NCI-H510A treated with DMSO at 0.1 percent for 48 hours (cell line): ENCODE measurements at regions not wholly inside any gene's neighbourhood (a gene's known extent, or its start where the extent isn't known, plus 50 kb on each side); places are given as distances from the start of the nearest gene placed in this dataset.
"Not testable (repeated sequence)": the region's sequence is repeated elsewhere in the genome, so short reads cannot be mapped to it uniquely, and the experiment has no call there.

ENCODE experiments used
- DNase-seq: peaks from one replicate; lab custom pipeline; 2025; lab: John Stamatoyannopoulos, UW

DNA sequence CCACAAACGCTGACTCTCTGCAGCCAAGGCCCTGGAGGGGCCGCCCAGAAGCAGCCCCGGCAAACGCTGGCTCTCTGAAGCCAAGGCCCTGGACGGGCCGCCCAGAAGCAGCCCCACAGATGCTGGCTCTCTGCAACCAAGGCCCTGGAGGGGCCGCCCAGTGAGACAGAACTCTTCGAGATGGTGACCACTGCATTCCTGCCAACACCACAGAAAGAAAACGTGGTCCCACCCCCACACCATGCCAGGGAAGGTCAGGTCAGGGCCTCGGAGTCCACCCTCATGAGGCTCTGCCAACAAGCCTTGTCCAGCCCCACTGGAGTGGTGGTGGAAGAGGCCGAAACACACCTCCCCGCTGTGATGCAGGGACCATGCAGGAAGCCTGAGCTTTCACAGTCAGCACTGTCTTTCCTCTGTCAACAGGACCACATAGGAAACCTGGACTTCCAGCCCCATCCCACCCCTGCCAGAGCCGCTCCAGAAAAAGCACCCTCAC, 97.5 kb downstream of the DLL1 start:
- no peak for DNase-seq

DNA sequence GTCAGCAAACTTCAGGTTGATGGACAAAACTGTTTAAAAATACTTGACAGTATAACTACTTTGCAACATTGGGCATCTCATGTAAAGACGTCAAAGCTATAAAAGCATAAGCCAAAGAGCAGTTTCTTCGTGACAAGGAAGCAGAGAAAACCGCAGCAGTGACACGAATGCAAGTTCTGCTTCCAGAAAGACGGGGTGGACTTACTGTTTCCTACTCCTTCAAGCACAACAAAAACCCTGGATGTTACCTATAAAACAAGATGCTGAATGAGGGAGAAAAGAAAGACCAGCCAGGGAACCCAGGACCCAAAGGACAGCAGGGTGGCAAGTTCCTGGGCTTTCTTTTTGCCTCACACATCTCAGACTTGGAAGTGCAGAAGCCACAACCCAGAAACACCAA, 98.0 kb downstream of the DLL1 start:
- no peak for DNase-seq

DNA sequence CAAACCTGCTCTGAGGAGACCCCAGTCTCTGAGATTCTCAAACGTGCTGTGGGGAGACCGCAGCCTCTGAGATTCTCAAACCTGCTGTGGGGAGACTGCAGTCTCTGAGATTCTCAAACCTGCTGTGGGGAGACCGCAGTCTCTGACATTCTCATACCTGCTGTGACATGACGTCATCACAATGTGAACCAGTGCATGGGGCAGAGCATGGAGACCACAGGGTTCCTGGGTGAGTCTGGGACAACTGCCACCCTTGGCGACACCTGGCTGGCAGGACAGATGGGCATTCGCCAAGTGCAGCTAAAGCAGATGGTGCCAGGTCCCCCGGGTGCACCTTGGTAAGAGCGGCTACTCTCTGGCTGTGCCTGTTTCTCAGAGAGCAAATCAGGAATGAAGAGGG, 98.8 kb downstream of the DLL1 start:
- DNase-seq, result not testable (repeated sequence)

DNA sequence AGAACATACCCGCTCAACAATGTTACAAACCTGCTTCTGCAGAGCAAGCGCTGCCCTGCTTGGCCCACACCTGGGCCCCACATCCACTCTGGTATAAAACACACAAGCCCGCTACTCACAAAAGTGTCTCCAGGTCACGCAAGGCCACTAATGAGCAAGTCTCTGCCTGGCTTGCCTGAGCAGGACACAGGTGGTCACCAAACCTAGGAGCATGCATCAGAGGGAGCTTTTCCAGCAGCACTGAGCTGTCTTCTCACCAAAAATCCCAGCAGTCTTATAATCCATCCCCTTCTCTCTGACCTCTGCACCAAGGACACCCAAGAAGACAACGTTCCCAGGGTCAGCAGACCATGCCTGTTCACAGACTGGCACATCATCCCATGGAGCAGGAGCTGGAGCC, 100.8 kb downstream of the DLL1 start:
- DNase-seq, result no peak

DNA sequence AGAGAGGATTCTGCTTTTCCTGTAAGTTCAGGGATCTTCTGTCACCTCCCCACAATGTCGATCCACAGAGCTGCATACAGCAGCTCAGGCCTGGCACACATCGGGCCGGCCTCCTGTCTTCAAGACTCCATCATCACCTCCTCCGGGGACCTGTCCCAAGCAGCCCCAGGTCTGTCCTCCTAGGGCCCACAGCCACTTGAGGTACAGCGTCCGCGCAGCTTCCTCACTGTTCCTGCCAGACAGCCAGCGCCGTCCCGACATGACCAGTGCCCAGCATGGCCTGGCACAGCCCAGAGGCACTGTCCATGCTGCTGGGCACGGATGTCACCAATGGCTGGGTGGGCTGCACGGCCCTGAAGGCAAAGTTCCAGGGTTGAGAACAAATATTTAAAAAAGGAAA, 101.6 kb downstream of the DLL1 start:
- DNase-seq, result no peak

DNA sequence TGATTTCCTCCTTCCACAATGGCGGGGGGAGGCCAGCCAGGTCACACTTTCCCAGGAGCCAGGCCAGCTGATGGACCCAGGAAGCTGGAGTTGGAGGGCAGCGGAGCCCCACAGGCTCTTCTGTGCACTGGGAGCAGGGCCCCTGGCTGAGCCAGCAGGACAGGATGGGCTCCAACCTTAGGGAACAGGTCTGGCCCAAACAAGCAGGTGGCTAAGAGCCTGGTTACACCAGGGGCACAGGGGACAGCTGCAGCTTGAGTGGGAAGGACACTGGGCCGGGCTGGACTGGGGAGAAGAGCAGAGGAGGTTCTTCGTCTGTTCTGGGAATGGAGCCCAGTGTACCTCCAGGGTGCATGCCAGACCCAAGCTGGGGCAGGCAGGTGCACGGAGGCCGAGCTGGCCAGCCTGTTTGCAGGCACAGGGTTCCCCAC, 102.3 kb downstream of the DLL1 start:
- DNase-seq, result no peak

DNA sequence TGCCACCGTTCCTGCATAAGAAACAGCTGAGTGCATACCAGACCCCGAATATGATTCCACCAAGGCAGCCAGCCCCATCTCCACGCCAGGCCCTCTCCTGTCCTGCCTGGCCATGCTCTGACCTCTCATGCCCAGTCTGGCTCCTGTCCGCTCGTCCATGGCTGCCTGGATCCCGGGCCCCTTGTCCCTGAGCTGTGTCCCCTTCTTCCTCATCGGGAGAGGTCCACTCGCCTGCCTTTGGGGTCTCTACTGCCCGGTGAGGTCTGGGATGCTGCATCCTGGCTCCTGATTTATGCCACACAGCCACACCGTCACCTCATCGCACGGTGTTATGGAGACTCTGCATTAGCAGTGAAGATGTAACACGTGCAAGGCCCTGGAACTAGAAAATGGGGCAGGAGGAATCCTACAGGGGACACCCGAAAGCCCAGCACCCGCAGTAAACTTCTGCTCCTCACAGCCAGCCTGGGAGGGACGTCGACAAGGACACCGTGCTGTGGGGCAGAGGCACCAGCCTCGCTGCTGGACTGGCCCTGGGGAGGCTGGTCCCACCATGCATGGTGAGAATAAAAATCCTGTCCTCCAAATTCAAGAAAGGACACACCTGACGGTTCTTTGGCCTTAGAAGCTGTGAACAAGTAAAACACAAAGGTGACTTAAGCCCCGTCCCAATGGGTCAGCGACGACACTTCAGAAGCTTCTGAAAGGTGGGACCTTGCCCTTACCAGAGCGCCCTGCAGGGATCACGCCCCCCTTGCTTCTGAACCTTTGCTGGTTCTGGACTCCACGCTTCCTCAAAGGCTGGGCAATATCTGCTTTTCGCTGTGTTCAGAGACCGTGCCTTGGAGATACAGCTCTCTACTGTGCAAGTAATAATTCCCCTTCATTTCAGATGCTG, 103.0 kb downstream of the DLL1 start:
- no peak for DNase-seq

DNA sequence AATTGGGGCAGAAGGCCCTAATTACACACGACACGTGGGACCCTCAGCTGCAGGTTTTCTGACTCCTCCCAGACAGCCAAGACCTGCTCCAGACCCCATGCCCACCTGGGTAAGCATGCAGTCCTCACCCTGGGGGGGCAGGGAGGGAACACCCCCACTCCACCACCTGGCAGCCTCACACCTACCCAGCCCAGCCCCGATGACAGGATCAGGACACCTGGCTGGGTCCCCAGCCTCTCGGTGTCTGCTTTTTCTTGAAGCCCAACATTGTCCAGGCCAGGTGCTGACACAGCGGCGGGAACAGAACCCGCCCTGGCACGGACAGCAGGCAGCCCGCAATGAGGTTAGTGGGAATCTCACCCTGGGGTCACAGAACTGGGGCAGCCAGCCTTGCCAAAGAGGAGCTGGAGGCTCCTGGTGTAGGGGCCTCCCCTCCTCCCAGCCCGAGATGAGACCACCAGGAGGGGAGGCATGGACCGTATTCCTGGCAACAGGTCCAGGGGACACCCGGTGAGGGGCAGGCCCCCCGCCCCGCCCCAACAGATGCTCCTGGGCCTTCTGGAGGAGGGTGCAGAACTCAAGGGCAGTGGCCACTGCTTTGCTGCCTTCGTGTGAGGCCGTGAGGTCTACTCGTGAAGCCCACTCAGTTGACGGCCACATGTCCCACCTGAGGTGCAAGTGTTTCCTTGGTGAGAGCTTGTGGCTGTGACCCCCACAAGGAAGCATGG, 103.8 kb downstream of the DLL1 start:
- no peak for DNase-seq

DNA sequence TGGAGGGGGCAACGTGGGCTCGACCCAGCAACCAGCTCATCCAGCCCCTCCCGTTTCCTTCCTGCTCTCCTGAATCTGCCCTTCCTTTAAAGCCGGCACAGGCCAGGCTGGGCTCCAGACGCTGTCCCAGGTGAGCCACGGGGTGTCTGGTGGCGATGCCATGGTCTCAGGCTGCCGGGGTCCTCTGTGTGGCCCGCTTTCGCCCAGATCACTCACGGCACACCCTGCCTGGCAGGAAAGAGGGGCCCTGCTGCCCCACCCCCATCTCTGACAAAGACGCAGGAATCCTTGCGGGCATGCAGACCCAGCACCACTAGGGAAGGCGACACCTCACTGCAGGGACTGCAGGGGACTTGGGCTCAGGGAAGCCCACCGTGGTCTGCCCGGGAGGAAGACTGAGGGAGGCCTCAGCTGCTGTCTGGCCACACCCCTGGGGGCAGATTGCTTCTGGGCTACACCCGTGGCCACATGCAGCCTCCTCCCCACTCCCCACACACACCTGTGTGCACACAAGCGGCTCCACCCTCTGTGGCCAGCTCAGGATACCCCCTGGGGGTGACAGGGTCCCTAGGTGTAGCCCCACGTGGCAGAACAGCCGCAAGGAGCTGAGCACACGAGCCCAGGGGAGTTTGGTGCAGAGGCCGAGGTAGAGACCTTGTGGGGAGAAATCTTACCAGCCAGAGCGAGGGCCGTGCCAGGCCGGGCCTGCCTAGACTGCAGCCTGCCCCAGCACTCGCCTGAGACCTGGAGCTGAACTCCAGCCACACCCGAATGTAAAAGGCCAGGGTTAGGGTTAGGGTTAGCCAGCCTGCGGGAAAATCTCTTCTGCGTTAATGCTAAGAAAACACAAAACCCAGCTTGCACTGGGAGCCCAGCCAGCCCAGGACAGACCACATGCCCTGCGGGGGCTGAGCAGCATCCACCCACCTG, 104.6 kb downstream of the DLL1 start:
- no peak for DNase-seq

DNA sequence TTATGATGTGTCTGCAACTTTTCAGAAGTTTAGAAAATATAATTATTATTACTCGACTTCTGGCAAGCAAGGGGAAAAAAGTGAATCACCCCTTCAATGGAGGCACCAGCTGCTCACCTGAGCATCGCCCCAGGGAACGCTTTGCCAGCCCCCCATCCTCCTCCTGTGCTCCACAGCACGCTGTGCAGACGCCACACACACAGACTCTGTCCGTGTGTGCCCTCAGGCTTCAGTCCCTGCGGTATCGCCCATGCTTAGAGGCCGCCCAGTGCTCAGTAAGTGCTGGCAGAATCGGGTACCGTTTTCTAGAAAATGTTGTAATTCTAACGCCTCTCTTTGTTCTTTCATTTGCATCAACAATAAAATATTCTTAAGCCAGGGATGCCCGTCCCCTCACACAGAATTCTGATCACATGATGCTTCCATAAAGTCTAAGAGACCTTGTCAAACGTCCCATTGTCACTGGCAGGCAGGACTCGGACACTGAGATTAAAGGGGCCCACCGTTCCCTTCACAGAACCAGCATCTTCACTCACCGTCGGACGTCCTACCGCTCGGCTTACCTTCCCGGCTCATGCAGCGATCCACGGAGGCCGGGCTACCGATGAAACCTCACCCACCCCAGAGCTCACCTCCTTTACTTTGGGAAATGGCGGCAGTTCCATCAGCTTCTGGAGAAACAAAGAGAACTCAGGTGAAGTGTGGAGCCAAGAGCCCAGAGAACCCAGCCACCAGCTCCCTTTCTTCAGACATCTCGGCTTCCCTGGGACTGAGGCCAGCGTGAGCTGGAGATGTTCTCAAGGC, 105.5 kb downstream of the DLL1 start:
- no peak for DNase-seq

DNA sequence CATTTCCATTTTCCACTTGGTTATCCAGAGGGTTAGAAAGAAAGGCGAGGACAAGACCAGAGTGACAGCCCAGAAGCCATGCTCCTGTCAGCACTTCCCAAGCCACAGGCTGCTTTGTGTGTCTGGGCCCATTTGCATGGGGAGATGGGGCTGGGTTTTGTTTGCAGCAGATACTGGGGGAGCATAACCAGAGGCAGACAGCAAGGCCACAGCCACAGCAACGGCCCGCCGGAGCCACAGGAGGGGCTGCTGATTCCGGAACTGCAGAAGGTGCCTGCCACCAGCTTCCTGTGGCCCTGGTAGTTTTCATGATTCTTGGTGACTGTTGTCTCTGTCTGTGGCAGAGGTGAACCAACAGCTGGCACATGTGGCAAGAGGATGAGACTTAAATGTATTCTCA, 106.6 kb downstream of the DLL1 start:
- no peak for DNase-seq

DNA sequence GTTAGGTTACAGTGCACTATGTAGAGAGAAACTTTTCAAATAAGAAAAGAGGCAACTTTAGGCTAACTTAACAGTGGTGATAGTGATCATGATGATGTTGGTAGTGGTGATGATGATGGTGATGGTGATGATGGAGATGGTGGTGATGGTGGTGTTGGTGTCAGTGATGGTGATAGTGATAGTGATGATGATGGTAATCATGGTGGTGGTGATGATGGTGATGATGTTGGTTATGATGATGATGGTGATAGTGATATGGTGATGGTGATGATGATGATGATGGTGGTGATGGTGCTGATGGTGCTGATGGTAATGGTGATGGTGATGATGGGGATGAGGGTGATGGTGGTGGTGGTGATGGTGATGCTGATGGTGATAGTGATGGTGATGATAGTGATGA, 107.4 kb downstream of the DLL1 start:
- DNase-seq, result no peak

DNA sequence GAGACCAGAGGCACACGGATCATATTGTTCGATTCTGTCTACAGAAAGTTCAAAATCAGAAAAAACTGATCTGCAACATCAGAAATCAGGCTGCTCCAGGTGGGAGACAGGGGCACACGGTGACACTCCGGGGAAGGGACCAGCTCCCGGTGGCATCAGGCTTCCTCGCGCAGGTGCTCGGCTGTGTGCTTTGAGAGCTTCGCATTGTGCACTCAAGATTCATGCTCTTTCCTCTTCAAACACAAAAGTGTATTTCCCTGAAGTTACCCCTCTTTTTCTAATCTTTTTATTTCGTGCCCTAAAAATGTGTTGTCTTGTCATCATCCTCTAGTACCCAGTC, 108.1 kb downstream of the DLL1 start:
- DNase-seq, result no peak

DNA sequence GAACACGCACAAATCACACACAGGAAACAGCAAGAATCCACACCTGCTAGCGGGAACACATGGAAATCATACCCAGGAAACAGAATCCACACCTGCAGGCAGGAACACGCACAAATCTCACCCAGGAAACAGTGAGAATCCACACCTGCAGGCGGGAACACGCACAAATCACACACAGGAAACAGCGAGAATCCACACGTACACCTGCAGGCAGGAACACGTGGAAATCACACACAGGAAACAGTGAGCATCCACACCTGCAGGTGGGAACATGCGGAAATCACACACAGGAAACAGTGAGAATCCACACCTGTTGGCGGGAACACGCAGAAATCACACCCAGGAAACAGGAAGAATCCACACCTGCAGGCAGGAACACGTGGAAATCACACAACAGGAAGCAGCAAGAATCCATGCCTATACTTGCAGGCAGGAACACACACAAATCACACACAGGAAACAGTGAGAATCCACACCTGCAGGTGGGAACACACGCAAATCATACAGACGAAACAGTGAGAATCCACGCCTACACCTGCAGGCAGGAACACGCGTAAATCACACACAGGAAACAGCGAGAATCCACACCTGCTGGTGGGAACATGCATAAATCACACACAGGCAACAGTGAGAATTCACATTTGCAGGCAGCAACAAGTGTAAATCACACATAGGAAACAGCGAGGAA, 108.6 kb downstream of the DLL1 start:
- no peak for DNase-seq

DNA sequence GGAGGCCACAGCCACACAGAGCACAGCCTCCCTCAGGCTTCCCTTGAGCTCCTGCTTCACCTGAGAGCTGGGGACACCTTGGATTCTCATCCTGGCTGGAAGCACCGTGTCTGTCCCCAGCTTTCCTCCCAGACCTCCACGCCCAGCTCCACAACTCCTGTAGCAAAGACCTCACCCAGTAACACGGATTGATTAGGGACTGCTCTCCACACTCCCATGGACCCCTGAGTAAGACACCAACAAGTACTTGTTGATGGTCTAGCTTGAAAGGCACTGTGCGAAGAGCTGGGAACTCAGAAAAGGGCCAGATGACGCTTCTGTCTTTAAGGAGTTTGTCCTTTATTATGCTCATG, 109.6 kb downstream of the DLL1 start:
- no peak for DNase-seq

DNA sequence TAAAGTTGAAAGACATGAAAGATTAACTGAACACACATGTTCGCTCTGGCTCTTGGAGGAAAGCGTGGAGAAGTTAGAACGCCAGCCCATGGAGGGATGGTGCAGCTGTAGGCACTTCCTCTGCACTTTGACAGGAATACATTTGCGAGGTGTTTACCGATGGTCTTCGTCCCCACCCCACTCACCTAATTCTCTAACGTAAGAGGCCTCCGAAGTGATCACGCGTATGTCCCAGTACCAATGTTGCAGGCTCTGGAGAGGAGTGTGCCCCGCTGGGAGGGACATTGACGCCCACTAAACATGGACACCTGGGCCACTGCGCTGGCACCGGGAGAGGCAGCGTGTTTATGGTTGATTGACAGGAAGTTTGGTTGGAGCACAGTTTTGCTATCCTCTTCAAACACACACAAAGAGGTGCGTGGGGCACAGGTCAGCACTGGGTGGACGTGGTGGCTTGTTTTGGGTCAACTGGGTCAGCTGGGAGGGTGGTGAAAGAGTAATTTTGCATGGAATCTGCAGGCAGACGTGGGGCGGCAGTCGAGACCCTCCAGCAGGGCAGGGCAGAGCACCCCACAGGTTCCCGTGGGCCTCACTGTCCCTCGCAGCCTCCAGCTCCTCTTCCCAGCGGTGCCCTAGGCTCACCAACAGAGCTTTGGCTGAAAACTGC, 110.1 kb downstream of the DLL1 start:
- DNase-seq, result no peak

DNA sequence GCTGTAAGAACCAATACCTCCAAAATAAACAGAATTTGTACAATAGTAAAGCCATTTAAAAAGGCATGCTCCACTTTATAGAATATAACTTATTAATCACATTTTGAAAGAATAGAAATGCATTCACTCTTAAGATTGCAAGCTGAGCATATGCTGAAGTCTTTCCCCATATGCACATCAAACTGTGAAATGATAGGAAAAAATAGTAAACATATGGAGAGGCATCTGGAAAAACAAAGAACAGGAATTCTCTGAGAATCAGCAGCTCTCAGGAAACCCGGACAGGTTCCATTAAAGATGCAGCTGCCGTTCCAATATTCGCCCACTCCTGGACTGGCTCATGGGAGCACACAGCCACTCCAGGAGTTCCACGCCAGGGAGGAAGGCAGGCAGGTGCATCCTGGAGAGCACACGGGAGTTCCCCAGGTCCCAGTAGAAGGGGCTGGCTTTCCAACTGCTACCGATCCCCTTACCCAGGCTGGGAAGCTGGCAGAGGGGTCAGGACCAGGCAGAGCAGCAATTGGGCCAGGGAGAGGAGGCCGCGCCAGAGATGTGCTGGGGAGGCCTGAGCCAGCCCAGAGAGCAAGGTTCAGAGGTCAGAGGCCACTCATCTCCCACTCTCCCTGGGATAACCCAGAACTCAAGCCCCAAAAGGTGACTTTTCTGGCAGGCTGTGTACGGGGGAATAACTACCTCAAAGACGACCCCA, 111.1 kb downstream of the DLL1 start:
- DNase-seq, result no peak

DNA sequence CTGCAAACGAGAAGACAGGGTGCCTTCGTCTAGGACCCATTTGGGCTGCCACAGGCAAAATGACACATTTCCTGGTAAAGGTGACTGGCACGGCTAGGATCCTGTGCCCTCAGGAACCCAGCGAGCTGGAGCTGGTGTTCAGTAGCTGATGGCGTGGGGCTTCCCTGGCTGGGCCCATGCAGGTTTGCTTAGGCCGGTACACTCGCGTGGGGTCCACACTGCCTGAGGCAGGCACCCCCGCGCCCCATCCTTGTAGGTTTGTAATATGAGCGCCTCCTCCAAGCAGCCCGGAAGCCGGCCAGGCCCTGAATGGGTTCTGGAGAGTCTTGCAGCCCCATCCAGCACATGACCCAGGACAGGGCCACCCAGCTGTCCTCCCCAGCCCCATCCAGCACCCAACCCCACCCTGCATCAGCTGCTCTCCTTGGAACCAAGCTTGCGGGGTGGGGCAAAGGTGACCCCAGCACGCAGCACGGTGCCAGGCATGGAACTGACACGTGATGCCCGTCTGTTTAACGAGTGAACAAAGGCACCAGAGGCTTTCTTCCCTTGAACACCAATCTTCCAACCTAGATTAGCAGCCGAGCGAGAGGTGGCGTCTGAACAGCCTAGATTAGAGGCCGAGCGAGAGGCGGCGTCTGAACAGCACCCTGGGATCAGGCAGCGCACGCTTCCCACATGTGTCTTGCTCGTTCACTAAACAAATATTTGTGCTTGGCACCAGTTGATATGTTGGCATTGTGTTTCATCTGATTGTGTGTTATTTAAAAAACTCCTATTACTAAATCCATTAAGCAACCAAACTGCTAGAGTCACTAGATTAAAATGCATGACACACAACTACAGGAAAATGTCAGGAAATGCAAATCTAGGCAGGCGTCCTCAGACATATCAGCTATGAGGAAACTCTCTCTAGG, 112.1 kb downstream of the DLL1 start:
- peak; percentile 60 for DNase-seq
